ENCODE measurements at regions not wholly inside any gene's neighbourhood (a gene's known extent, or its start where the extent isn't known, plus 50 kb on each side); places are given as distances from the start of the nearest gene placed in this dataset.
"Not testable (repeated sequence)": the region's sequence is repeated elsewhere in the genome, so short reads cannot be mapped to it uniquely, and the experiment has no call there.

GRCh38 chr3:150128126-150128525 is 157.4 kb upstream of the PFN2 start:
- no peak overlapping the region for H3K4me3 ChIP-seq
- H3K36me3 ChIP-seq, result no peaks in the 10 kb centered on the region
- no peaks in the 10 kb centered on the region for H3K27me3 ChIP-seq
- no peak overlapping the region for H3K27ac ChIP-seq
- H4K20me1 ChIP-seq, result no peaks in the 10 kb centered on the region
- H3K9me3 ChIP-seq, result no peaks in the 10 kb centered on the region
- no peak for TF ChIP-seq Cebpa-rat (IDR thresholded peaks at IDR 0.05)
- no peak overlapping the region for H3K9ac ChIP-seq
- H3K4me1 ChIP-seq, result peaks cover 10% of the 10 kb centered on the region
- no peak overlapping the region for H3K4me2 ChIP-seq

DNA sequence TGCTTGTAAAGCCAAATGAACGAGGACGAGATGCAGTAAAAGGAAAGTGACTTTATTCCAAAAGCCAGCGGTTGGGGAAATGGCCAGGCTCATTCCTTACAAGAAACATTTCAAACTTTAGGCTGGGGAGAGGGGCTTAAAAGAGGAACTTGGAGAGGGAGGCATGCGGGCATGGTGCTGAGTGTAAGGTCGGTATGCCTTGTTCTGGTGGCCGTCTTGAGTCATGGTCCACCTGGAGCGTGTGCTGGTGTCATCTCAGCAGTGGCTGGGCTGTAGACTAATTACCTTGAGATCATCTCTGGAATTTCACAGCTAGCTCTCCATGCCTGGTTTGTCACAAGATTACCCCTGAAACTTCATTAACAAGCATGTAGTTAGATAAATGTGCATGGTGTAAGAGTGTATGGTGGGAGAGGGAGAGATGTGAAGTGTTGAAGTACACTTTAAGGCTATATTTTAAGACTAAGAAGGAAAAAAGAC is 156.4 kb upstream of the PFN2 start:
- no peak overlapping the region for H3K4me3 ChIP-seq
- no peak overlapping the region for H3K9ac ChIP-seq
- no peak for TF ChIP-seq Cebpa-rat (IDR thresholded peaks at IDR 0.05)
- H3K36me3 ChIP-seq, result no peaks in the 10 kb centered on the region
- H4K20me1 ChIP-seq, result no peaks in the 10 kb centered on the region
- no peak overlapping the region for H3K4me2 ChIP-seq
- H3K4me1 ChIP-seq, result peaks cover 10% of the 10 kb centered on the region
- H3K27ac ChIP-seq, result no peak overlapping the region
- H3K27me3 ChIP-seq, result no peaks in the 10 kb centered on the region
- 0 out of 2 replicates have a peak, but pooled peaks cover 3% of the 10 kb centered on the region for H3K9me3 ChIP-seq

GRCh38 chr3:150124142-150124541 is 153.4 kb upstream of the PFN2 start:
- Histone ChIP-seq H3K4me3 (no peak overlapping the region), H4K20me1 (no peaks in the 10 kb centered on the region), H3K9ac (no peak overlapping the region), H3K9me3 (0 out of 2 replicates have a peak, but pooled peaks cover 3% of the 10 kb centered on the region), H3K36me3 (no peaks in the 10 kb centered on the region), H3K4me2 (0 out of 2 replicates have a peak overlapping the region, but pooled peaks have one; percentile 0), H3K27me3 (no peaks in the 10 kb centered on the region), H3K27ac (no peak overlapping the region), H3K4me1 (peaks cover 10% of the 10 kb centered on the region)
- TF ChIP-seq Cebpa-rat (IDR thresholded peaks at IDR 0.05), result no peak

GRCh38 chr3:150123249-150123648 is 152.6 kb upstream of the PFN2 start:
- H3K9ac ChIP-seq, H3K4me3 ChIP-seq, H4K20me1 ChIP-seq, H3K9me3 ChIP-seq, H3K4me1 ChIP-seq, H3K27ac ChIP-seq, H3K4me2 ChIP-seq, H3K36me3 ChIP-seq, H3K27me3 ChIP-seq: not testable (repeated sequence)

GRCh38 chr3:150118219-150118618 is 147.5 kb upstream of the PFN2 start:
- Histone ChIP-seq H3K36me3 (no peaks in the 10 kb centered on the region), H4K20me1 (no peaks in the 10 kb centered on the region), H3K27ac (no peak overlapping the region), H3K27me3 (no peaks in the 10 kb centered on the region), H3K4me1 (no peaks in the 10 kb centered on the region), H3K9ac (no peak overlapping the region), H3K4me3 (no peak overlapping the region), H3K4me2 (no peak overlapping the region), H3K9me3 (0 out of 2 replicates have a peak, but pooled peaks cover 3% of the 10 kb centered on the region)
- no peak for TF ChIP-seq Cebpa-rat (IDR thresholded peaks at IDR 0.05)

- H3K4me3 ChIP-seq, result no peak overlapping the region
- no peaks in the 10 kb centered on the region for H3K27me3 ChIP-seq
- H3K4me2 ChIP-seq, result no peak overlapping the region
- H4K20me1 ChIP-seq, result no peaks in the 10 kb centered on the region
- H3K9ac ChIP-seq, result no peak overlapping the region
- H3K36me3 ChIP-seq, result no peaks in the 10 kb centered on the region
- H3K9me3 ChIP-seq, result no peaks in the 10 kb centered on the region
- H3K27ac ChIP-seq, result no peak overlapping the region
- TF ChIP-seq Cebpa-rat (IDR thresholded peaks at IDR 0.05), result no peak
- H3K4me1 ChIP-seq, result no peaks in the 10 kb centered on the region
Observed at GRCh38 chr3:150117076-150117475, 146.4 kb upstream of the PFN2 start.

DNA sequence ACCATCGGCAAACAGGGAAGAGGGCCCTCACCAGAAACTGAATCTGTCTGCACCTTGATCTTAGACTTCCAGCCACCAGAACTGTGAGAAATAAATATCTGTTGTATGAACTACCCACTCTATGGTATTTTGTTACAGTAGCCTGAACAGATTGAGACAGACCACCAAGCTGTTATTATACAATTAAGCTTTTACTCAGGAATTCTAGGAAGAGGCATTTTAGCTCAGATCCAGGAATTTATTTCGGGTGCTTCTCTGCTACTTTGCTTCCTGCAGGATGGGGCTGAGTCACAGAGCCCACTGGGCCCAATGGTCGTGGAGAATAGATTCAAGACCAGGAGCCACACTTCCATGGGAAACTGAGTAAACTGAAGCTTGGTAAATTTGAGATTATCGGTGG is 145.5 kb upstream of the PFN2 start:
- Histone ChIP-seq H3K4me3 (no peak overlapping the region), H3K36me3 (no peaks in the 10 kb centered on the region), H3K27me3 (no peaks in the 10 kb centered on the region), H3K4me2 (no peak overlapping the region), H3K27ac (no peak overlapping the region), H3K9me3 (no peaks in the 10 kb centered on the region), H4K20me1 (no peaks in the 10 kb centered on the region), H3K9ac (no peak overlapping the region), H3K4me1 (no peaks in the 10 kb centered on the region)
- no peak for TF ChIP-seq Cebpa-rat (IDR thresholded peaks at IDR 0.05)

DNA sequence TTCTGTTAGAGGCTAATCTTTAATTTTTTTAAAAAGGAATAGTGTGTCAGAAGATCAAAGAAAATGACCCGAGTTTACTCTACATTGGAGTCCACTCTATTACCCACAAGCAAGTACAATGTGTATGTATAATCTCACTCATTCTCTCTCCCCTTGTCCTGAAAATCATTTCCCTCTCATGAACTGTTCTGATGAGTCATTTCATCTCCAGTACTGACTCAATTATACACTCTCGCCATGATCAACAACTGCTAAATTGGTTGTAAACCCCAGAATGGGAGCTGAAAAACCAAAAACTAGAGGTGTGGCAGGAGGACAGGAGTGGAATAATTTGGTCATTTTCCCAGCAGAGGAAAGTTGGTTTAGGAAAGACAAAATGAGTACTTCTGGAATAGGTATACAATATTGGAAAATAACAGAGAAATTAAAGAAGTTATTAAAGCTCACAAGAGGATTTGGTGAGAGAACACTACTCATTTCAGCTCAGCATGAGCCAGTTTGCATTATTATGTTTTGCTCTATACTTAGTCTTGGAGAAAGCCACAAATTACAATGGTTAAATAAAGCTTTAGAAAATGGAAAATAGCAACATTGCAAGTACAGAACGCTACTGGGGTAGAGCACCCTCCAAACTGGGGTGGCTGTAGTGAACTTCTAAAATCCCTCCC is 144.3 kb upstream of the PFN2 start:
- Histone ChIP-seq H3K27me3 (no peaks in the 10 kb centered on the region), H4K20me1 (no peaks in the 10 kb centered on the region), H3K4me1 (no peaks in the 10 kb centered on the region), H3K4me2 (no peak overlapping the region), H3K9me3 (no peaks in the 10 kb centered on the region), H3K36me3 (no peaks in the 10 kb centered on the region), H3K9ac (no peak overlapping the region), H3K4me3 (no peak overlapping the region), H3K27ac (no peak overlapping the region)
- TF ChIP-seq Cebpa-rat (IDR thresholded peaks at IDR 0.05), result no peak

GRCh38 chr3:150114273-150114672 is 143.6 kb upstream of the PFN2 start:
- H4K20me1 ChIP-seq, result no peaks in the 10 kb centered on the region
- no peaks in the 10 kb centered on the region for H3K4me1 ChIP-seq
- H3K9me3 ChIP-seq, result no peaks in the 10 kb centered on the region
- H3K27me3 ChIP-seq, result no peaks in the 10 kb centered on the region
- no peaks in the 10 kb centered on the region for H3K36me3 ChIP-seq
- no peak overlapping the region for H3K4me2 ChIP-seq
- no peak overlapping the region for H3K27ac ChIP-seq
- TF ChIP-seq Cebpa-rat (IDR thresholded peaks at IDR 0.05), result no peak
- H3K4me3 ChIP-seq, result no peak overlapping the region
- H3K9ac ChIP-seq, result no peak overlapping the region

GRCh38 chr3:150110097-150110496 is 139.4 kb upstream of the PFN2 start:
- H3K4me3 ChIP-seq, result no peak overlapping the region
- H3K4me1 ChIP-seq, result peaks cover 23% of the 10 kb centered on the region
- no peaks in the 10 kb centered on the region for H4K20me1 ChIP-seq
- no peak for TF ChIP-seq Cebpa-rat (IDR thresholded peaks at IDR 0.05)
- no peak overlapping the region for H3K4me2 ChIP-seq
- H3K36me3 ChIP-seq, result no peaks in the 10 kb centered on the region
- no peak overlapping the region for H3K9ac ChIP-seq
- H3K9me3 ChIP-seq, result no peaks in the 10 kb centered on the region
- H3K27me3 ChIP-seq, result no peaks in the 10 kb centered on the region
- H3K27ac ChIP-seq, result no peak overlapping the region

All from BLaER1 (cell line).